ENCODE measurements at regions not wholly inside any gene's neighbourhood (a gene's known extent, or its start where the extent isn't known, plus 50 kb on each side); places are given as distances from the start of the nearest gene placed in this dataset.

GRCh38 chr13:30565658-30566057, 52.1 kb upstream of the USPL1 start:
- no peak for TF ChIP-seq EP300 (conservative IDR thresholded peaks at IDR 0.05; ENCODE audit: poor library complexity, severe bottlenecking)
- TF ChIP-seq EZH2 (IDR thresholded peaks at IDR 0.05; ENCODE audit: borderline replicate concordance, insufficient read depth, low read length, poor library complexity, severe bottlenecking) = no peak
- TF ChIP-seq, protein P1, sequence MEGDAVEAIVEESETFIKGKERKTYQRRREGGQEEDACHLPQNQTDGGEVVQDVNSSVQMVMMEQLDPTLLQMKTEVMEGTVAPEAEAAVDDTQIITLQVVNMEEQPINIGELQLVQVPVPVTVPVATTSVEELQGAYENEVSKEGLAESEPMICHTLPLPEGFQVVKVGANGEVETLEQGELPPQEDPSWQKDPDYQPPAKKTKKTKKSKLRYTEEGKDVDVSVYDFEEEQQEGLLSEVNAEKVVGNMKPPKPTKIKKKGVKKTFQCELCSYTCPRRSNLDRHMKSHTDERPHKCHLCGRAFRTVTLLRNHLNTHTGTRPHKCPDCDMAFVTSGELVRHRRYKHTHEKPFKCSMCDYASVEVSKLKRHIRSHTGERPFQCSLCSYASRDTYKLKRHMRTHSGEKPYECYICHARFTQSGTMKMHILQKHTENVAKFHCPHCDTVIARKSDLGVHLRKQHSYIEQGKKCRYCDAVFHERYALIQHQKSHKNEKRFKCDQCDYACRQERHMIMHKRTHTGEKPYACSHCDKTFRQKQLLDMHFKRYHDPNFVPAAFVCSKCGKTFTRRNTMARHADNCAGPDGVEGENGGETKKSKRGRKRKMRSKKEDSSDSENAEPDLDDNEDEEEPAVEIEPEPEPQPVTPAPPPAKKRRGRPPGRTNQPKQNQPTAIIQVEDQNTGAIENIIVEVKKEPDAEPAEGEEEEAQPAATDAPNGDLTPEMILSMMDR (IDR thresholded peaks at IDR 0.05; ENCODE audit: poor library complexity, severe bottlenecking) = no peak
- TF ChIP-seq POLR2AphosphoS5 (IDR thresholded peaks at IDR 0.05) = no peak
- no peak for TF ChIP-seq MXI1 (conservative IDR thresholded peaks at IDR 0.05; ENCODE audit: poor library complexity, severe bottlenecking)
- TF ChIP-seq, protein P2, sequence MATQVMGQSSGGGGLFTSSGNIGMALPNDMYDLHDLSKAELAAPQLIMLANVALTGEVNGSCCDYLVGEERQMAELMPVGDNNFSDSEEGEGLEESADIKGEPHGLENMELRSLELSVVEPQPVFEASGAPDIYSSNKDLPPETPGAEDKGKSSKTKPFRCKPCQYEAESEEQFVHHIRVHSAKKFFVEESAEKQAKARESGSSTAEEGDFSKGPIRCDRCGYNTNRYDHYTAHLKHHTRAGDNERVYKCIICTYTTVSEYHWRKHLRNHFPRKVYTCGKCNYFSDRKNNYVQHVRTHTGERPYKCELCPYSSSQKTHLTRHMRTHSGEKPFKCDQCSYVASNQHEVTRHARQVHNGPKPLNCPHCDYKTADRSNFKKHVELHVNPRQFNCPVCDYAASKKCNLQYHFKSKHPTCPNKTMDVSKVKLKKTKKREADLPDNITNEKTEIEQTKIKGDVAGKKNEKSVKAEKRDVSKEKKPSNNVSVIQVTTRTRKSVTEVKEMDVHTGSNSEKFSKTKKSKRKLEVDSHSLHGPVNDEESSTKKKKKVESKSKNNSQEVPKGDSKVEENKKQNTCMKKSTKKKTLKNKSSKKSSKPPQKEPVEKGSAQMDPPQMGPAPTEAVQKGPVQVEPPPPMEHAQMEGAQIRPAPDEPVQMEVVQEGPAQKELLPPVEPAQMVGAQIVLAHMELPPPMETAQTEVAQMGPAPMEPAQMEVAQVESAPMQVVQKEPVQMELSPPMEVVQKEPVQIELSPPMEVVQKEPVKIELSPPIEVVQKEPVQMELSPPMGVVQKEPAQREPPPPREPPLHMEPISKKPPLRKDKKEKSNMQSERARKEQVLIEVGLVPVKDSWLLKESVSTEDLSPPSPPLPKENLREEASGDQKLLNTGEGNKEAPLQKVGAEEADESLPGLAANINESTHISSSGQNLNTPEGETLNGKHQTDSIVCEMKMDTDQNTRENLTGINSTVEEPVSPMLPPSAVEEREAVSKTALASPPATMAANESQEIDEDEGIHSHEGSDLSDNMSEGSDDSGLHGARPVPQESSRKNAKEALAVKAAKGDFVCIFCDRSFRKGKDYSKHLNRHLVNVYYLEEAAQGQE (IDR thresholded peaks at IDR 0.05; ENCODE audit: borderline replicate concordance) = no peak
- TF ChIP-seq TAF1 (IDR thresholded peaks at IDR 0.05; ENCODE audit: low read depth) = no peak
